Lower leg skin (tissue), 3 donors: ENCODE measurements at regions not wholly inside any gene's neighbourhood (a gene's known extent, or its start where the extent isn't known, plus 50 kb on each side); places are given as distances from the start of the nearest gene placed in this dataset.

Source experiments
- POLR2A ChIP-seq, 2 donors: fragments of 450-650 bp; IDR thresholded peaks; one replicate each; pipeline ENCODE4 v1.6.1; 2016 to 2017; ENCODE audit warnings: antibody characterized with exemption in 2 of 2, mild to moderate bottlenecking in 1 of 2, moderate library complexity in 1 of 2
- TF ChIP-seq, protein P1 (sequence below), 3 donors: fragments of 450-650 bp; IDR thresholded peaks; one replicate each; pipeline ENCODE4 v1.5.1; 2016; ENCODE audit warnings: antibody characterized with exemption in 3 of 3, mild to moderate bottlenecking in 3 of 3, moderate library complexity in 2 of 3

DNA sequence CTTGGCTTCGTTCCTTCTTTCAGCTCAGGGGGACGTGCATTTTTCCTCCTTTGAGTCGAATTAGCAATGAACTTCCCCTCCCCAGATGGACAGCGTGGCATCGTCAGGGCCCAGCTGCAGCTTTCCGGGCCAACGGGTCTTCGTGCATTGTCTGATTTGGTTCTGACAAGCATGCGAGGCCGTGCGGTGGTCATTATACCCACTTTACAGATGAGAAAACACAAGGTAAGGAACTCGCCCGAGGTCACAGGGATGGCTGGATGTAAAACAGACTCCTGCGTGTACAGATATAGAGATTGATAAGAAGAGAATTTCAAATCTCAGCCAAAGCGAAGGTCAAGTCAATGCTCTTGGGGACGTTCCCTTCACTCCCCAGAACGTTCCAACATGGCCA lies 187.6 kb upstream of the SULF2 start:
- TF ChIP-seq, protein P1, sequence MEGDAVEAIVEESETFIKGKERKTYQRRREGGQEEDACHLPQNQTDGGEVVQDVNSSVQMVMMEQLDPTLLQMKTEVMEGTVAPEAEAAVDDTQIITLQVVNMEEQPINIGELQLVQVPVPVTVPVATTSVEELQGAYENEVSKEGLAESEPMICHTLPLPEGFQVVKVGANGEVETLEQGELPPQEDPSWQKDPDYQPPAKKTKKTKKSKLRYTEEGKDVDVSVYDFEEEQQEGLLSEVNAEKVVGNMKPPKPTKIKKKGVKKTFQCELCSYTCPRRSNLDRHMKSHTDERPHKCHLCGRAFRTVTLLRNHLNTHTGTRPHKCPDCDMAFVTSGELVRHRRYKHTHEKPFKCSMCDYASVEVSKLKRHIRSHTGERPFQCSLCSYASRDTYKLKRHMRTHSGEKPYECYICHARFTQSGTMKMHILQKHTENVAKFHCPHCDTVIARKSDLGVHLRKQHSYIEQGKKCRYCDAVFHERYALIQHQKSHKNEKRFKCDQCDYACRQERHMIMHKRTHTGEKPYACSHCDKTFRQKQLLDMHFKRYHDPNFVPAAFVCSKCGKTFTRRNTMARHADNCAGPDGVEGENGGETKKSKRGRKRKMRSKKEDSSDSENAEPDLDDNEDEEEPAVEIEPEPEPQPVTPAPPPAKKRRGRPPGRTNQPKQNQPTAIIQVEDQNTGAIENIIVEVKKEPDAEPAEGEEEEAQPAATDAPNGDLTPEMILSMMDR (IDR thresholded peaks at IDR 0.05): no peak
- no peak for TF ChIP-seq POLR2A (IDR thresholded peaks at IDR 0.05)
